ENCODE measurements at regions not wholly inside any gene's neighbourhood (a gene's known extent, or its start where the extent isn't known, plus 50 kb on each side); places are given as distances from the start of the nearest gene placed in this dataset.

GRCh38 chr2:94939349-94939748 lies 68.1 kb downstream of the TEKT4 start:
- Mint-ChIP-seq H3K4me3 (no peak overlapping the region), H3K27me3 (peaks cover 25% of the 10 kb centered on the region), H3K27ac (no peak overlapping the region), H3K36me3 (ENCODE audit: low read depth) (no peaks in the 10 kb centered on the region), H3K9me3 (ENCODE audit: low read depth) (no peaks in the 10 kb centered on the region), H3K4me1 (no peaks in the 10 kb centered on the region)
- CTCF ChIA-PET, result interaction anchor here (1.6 kb wide), 1 partner anchor 9 kb away, joined by 3 read pairs; no protein-coding TSS in a partner anchor
- POLR2A ChIA-PET, result no interaction called here
- DNase-seq (no peak), ATAC-seq (no peak)
- intact Hi-C loops (cut with DNase I, micrococcal nuclease), result no loop called here

DNA sequence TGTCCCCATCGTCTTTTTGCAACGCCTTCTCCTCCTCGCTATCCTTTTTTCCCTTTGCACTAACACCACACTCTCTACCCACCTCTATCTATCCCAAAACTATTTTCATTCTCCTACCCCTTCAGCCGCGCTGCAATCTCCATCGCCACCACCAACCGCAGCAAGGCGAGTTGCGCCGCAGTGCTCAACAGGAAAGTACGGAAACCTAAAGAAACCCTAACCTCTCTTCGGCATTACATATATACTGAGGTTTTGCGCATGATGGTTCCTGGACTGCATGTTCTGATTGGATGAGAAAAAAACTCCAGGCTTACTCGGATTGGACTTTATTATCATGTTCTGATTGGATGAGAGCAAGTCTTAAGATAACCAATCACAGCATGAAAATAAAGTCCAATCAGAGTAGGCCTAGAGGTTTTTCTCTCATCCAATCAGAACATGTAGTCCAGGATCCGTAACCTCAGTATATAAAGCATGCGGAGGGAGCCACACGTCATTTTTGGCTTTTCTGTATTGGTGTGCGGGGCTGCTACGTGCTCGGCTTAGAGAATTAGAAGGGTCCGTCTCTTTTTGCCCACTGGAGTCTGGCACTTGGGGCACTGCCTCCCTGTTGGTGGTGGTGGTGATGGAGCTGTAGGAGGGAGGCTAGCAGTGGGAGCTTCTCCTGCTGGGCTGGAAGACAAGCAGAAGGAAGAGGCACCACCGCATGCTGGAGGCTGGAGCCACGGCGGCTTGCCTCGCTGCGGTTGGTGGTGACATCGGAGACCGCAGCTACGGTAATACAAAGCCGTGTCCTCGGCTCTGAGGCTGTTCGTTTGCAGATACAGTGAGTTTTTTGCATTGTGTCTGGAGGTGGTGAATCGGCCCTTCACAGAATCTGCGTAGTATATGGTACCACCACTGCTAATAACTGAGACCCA lies 76.1 kb downstream of the TEKT4 start:
- Mint-ChIP-seq H3K9me3 (ENCODE audit: low read depth) (no peaks in the 10 kb centered on the region), H3K4me3 (no peak overlapping the region), H3K27ac (no peak overlapping the region), H3K4me1 (no peaks in the 10 kb centered on the region), H3K27me3 (peaks cover 21% of the 10 kb centered on the region), H3K36me3 (ENCODE audit: low read depth) (no peaks in the 10 kb centered on the region)
- intact Hi-C loops (cut with DNase I, micrococcal nuclease), result no loop called here
- CTCF ChIA-PET, result interaction anchor here (1.2 to 2.6 kb wide), 2 partner anchors 9 to 10 kb away, joined by 3 to 22 read pairs; no protein-coding TSS in a partner anchor
- no peak for DNase-seq
- POLR2A ChIA-PET, result no interaction called here
- ATAC-seq, result no peak

DNA sequence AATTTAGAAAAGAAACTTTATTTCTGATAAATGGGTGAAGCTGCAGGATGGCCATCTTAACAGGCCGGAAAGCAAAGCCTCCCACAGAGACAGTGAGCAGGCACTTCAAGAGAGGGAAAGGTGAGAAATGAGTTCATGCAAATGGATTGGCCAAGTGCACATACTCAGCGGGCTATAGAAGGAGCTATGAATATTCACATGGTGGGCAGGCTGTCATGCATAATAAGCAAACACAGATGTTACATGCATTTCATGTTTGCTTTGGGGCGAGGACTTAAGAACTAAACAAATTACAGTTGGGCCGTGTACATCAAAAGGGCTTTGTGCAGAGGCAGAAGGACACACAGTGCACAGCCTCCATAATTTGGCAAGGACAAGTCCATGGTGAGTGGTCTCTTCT lies 69.8 kb upstream of the MAL start:
- Mint-ChIP-seq H3K4me1 (no peaks in the 10 kb centered on the region), H3K27ac (no peak overlapping the region), H3K27me3 (peaks cover 29% of the 10 kb centered on the region), H3K36me3 (ENCODE audit: low read depth) (no peaks in the 10 kb centered on the region), H3K4me3 (no peak overlapping the region), H3K9me3 (ENCODE audit: low read depth) (no peaks in the 10 kb centered on the region)
- ChIA-PET POLR2A (no interaction called here), CTCF (interaction anchor here (0.6 to 3.8 kb wide), 10 partner anchors 11 to 353 kb away, joined by 3 to 16 read pairs (median 5); no protein-coding TSS in a partner anchor)
- intact Hi-C loops (cut with DNase I, micrococcal nuclease), result loop anchor here (1.0 to 2.0 kb wide), 2 partner anchors 81 kb away; no protein-coding TSS in a partner anchor
- DNase-seq, result no peak
- ATAC-seq, result no peak

DNA sequence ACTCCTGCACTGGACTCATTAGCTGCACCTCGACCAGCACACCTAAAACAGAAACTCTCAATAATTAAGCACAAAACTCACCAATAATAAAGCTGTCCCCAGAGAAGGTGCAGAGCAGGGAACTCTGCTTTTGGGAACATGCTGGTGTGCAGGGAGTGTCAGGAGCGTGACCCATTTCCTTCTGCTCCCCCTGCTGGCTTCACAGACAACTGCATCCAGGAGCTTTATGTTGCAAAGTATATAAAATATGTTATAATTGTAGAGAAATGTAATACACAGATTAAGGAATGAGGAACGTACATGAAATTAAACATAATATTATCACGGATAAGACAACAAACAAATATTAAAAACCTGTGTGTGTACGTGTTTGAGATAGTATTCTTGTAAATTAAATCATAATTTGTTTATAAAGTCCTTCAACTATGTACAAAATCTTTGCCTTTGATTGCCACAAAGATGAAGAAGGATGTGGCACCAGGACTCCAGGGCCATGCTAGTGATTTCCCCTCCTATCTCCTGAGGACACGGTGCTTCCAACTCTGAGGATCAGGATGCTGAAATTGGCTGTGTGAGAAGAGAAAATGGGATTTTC lies 68.6 kb upstream of the MAL start:
- Mint-ChIP-seq H3K4me3 (no peak overlapping the region), H3K36me3 (ENCODE audit: low read depth) (no peaks in the 10 kb centered on the region), H3K4me1 (no peaks in the 10 kb centered on the region), H3K9me3 (ENCODE audit: low read depth) (no peaks in the 10 kb centered on the region), H3K27me3 (peaks cover 28% of the 10 kb centered on the region), H3K27ac (no peak overlapping the region)
- ATAC-seq (no peak), DNase-seq (peak; percentile 63)
- ChIA-PET POLR2A (interaction anchor here (1.0 kb wide), 1 partner anchor 85 kb away, joined by 4 read pairs; the partner anchor contains the start of gene TEKT4), CTCF (interaction anchor here (0.6 to 3.8 kb wide), 23 partner anchors 8 to 396 kb away, joined by 3 to 22 read pairs (median 4); no protein-coding TSS in a partner anchor)
- intact Hi-C loops (cut with DNase I, micrococcal nuclease), result loop anchor here (1.0 to 2.0 kb wide), 2 partner anchors 82 to 83 kb away; no protein-coding TSS in a partner anchor

DNA sequence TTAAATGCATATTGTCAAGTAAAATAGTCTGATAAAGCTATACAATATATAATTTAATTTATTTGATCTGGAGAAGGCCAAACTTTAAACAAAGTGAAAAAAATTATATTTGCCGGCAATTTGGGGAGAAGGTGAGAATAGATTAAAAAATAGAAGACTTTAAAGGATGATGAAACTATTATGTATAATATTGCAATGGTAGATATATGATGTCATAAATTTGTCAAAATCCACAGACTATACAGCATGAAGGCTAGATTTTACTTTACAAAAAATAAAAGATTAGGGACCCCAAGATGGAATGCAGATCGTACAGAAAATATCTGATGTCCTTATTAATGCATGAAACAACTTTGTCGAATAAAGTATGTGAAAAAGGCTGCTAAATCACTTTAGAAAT lies 67.3 kb upstream of the MAL start:
- no peak for ATAC-seq
- H3K27ac Mint-ChIP-seq, result no peak overlapping the region
- intact Hi-C loops (cut with DNase I, micrococcal nuclease), result no loop called here
- no peak for DNase-seq
- no peak overlapping the region for H3K4me3 Mint-ChIP-seq
- CTCF ChIA-PET, result interaction anchor here (1.8 to 3.8 kb wide), 5 partner anchors 8 to 157 kb away, joined by 3 to 22 read pairs (median 7); no protein-coding TSS in a partner anchor
- H3K36me3 Mint-ChIP-seq (ENCODE audit: low read depth), result no peaks in the 10 kb centered on the region
- no peaks in the 10 kb centered on the region for H3K4me1 Mint-ChIP-seq
- H3K27me3 Mint-ChIP-seq, result peaks cover 22% of the 10 kb centered on the region
- POLR2A ChIA-PET, result no interaction called here
- H3K9me3 Mint-ChIP-seq (ENCODE audit: low read depth), result no peaks in the 10 kb centered on the region

DNA sequence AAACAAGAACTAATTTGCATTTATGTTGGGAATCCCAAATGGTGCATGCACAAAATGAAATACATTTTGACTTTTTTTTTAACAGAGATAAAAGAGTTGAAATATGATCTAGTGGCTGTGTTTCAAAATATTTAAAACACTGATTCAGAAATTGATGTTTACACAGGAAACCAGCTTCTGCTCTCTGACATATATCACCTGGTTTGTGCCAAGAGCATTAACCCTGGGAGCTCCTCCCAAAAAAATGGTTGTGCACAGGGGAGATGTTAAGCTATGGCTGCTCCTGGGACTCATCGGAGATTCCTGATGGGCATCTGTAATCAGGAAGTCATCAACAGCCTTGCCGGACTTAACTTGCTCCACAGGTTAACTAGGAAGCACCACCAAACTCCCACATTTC lies 65.2 kb upstream of the MAL start:
- POLR2A ChIA-PET, result interaction anchor here (0.6 kb wide), 1 partner anchor 29 kb away, joined by 4 read pairs; no protein-coding TSS in a partner anchor

DNA sequence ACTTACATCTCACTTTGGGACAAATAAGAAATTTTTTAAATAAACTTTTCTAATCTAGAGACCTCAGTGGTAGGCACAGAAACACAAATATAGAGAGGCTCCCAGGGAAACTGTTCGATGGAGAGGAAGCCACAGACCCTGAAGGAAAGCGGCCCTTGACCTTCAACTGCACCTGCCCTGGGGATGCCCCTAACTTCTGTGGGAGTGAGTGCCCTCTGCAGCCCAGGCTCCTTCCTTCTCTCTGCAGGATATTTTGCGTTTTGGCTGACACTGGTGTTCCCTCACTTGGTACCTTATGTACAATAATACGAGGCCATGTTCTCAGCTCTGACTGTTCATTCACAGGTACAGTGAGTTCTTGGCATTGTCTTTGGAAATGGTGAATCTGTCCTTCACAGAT lies 64.8 kb upstream of the MAL start:
- ATAC-seq (no peak), DNase-seq (no peak)
- ChIA-PET POLR2A (interaction anchor here (0.6 kb wide), 1 partner anchor 28 kb away, joined by 4 read pairs; no protein-coding TSS in a partner anchor), CTCF (no interaction called here)
- intact Hi-C loops (cut with DNase I, micrococcal nuclease), result no loop called here
- H3K4me3 Mint-ChIP-seq, result no peak overlapping the region
- no peak overlapping the region for H3K27ac Mint-ChIP-seq
- peaks cover 29% of the 10 kb centered on the region for H3K27me3 Mint-ChIP-seq
- H3K4me1 Mint-ChIP-seq, result no peaks in the 10 kb centered on the region
- H3K36me3 Mint-ChIP-seq (ENCODE audit: low read depth), result no peaks in the 10 kb centered on the region
- H3K9me3 Mint-ChIP-seq (ENCODE audit: low read depth), result no peaks in the 10 kb centered on the region

More for the DNA sequence above, 65.2 kb upstream of the MAL start:
- no peaks in the 10 kb centered on the region for H3K36me3 Mint-ChIP-seq (ENCODE audit: low read depth)
- CTCF ChIA-PET, result no interaction called here
- no peak overlapping the region for H3K27ac Mint-ChIP-seq
- no peaks in the 10 kb centered on the region for H3K9me3 Mint-ChIP-seq (ENCODE audit: low read depth)
- DNase-seq (no peak), ATAC-seq (no peak)
- no peak overlapping the region for H3K4me3 Mint-ChIP-seq
- no peaks in the 10 kb centered on the region for H3K4me1 Mint-ChIP-seq
- peaks cover 29% of the 10 kb centered on the region for H3K27me3 Mint-ChIP-seq
- intact Hi-C loops (cut with DNase I, micrococcal nuclease), result no loop called here

DNA sequence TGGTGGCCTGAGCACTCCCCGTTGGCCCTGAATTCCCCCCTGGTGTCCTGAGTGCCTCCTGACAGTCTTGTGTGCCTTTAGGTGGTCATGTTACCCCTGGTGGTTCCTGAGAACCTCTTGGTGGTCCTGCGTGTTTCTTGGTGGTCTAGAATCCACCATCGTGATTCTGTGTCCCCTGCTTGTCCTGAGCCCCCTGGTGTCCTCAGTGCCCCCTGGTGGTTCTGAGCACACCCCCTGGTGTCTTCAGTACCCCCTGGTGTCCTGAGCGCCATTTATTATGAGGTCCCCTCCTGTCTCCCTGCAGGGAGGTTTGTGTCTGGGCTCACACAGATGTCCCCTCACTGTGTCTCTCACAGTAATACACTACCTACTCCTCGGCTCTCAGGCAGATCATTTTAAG lies 61.3 kb upstream of the MAL start:
- no peak for DNase-seq
- Mint-ChIP-seq H3K4me3 (no peak overlapping the region), H3K9me3 (ENCODE audit: low read depth) (no peaks in the 10 kb centered on the region), H3K4me1 (no peaks in the 10 kb centered on the region), H3K27me3 (peaks cover 23% of the 10 kb centered on the region), H3K27ac (no peak overlapping the region), H3K36me3 (ENCODE audit: low read depth) (no peaks in the 10 kb centered on the region)
- no peak for ATAC-seq
- intact Hi-C loops (cut with DNase I, micrococcal nuclease), result no loop called here
- CTCF ChIA-PET, result interaction anchor here (3.8 kb wide), 1 partner anchor 7 kb away, joined by 16 read pairs; no protein-coding TSS in a partner anchor
- POLR2A ChIA-PET, result interaction anchor here (0.7 kb wide), 1 partner anchor 22 kb away, joined by 8 read pairs; no protein-coding TSS in a partner anchor

GRCh38 chr2:94966689-94967088 lies 58.8 kb upstream of the MAL start:
- Mint-ChIP-seq H3K36me3 (ENCODE audit: low read depth) (no peaks in the 10 kb centered on the region), H3K4me3 (no peak overlapping the region), H3K27ac (no peak overlapping the region), H3K9me3 (ENCODE audit: low read depth) (no peaks in the 10 kb centered on the region), H3K4me1 (no peaks in the 10 kb centered on the region), H3K27me3 (peaks cover 30% of the 10 kb centered on the region)
- CTCF ChIA-PET, result interaction anchor here (3.8 kb wide), 1 partner anchor 10 kb away, joined by 16 read pairs; no protein-coding TSS in a partner anchor
- intact Hi-C loops (cut with DNase I, micrococcal nuclease), result no loop called here
- ATAC-seq (no peak), DNase-seq (no peak)
- POLR2A ChIA-PET, result no interaction called here

DNA sequence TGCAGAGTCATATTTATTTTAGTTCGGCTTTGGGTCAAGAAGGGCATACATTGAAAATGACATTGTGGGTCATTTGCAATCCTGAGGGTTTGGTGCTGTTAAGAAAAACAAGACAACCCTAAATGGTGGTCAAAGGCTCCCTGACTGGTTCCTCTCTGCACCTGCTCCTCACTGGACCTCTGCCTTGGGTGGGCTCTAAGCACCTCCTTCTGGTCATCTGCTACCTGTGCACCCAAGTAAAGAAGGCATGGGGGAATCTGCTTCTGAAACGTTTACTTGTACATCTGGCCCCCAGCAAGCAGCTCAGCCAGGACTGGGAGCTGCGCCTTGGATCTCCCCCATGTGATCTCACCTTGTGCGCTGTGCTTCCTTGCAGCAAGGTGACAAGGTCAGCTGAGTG lies 55.2 kb upstream of the MAL start:
- CTCF ChIA-PET, result interaction anchor here (1.5 to 1.9 kb wide), 2 partner anchors 13 to 16 kb away, joined by 5 to 8 read pairs; no protein-coding TSS in a partner anchor
- no peak overlapping the region for H3K4me3 Mint-ChIP-seq
- DNase-seq, result no peak
- peaks cover 25% of the 10 kb centered on the region for H3K27me3 Mint-ChIP-seq
- intact Hi-C loops (cut with DNase I, micrococcal nuclease), result no loop called here
- ATAC-seq, result no peak
- POLR2A ChIA-PET, result no interaction called here
- H3K9me3 Mint-ChIP-seq (ENCODE audit: low read depth), result no peaks in the 10 kb centered on the region
- no peak overlapping the region for H3K27ac Mint-ChIP-seq
- H3K4me1 Mint-ChIP-seq, result no peaks in the 10 kb centered on the region
- H3K36me3 Mint-ChIP-seq (ENCODE audit: low read depth), result no peaks in the 10 kb centered on the region

All from activated CD4-positive, alpha-beta T cell treated with anti-CD3 and anti-CD28 coated beads for 36 hours (primary cell).